GM19468 (cell line): ENCODE measurements at regions not wholly inside any gene's neighbourhood (a gene's known extent, or its start where the extent isn't known, plus 50 kb on each side); places are given as distances from the start of the nearest gene placed in this dataset.
"Not testable (repeated sequence)": the region's sequence is repeated elsewhere in the genome, so short reads cannot be mapped to it uniquely, and the experiment has no call there.

Experiments used
- ATAC-seq: cut with Tn5 transposase; IDR thresholded peaks from one replicate; pipeline ENCODE4 v1.9.1; 2021; ENCODE audit warnings: mild to moderate bottlenecking, moderate library complexity, moderate number of reproducible peaks; ENCODE audit not compliant: unreplicated experiment; ENCODE audit errors: extremely low read depth

DNA sequence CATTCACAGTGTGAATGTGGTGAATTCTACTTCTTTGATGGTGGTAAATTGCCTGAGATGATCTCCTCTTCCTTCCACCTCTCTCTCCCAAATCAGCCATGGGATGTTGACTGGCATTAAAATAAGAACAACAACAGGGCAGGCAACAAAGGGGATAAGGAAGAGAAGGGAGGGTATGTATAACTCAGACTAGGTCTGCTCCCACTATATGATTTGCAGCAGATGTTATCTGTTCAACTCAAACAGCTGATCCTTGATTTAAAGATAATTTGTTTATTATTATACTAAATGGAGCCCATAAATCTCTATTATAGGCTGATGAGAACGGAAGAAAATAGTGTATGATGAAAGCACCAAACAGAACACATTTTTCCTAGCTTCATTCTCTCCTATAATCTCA is 262.0 kb downstream of the BTBD3 start:
- ATAC-seq, result no peak

DNA sequence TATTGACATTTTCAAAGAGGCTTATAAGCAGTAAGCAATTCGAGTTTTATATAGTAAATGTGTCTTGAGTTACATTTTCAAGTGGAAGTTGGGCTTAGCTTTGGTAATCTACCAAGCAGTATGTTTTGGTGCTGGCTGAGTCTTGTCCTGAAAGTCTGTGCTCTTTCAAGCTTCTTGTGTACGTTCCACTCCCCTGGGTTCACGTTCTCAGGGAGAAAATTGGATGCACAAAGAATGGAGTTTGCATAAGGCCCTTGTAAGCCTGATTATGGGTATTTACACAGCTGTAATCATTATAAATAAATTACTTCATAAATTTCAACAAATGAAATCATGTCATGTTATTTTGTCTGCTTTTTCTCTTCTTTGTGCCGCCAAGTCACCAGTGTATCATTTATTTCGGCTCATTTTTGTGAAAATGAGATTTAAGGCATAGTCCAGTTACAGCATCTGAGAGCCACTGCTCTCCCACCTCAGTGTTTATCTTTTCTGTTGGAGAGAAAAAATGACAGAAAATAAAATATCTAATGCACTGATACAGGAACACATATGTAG is 262.5 kb downstream of the BTBD3 start:
- no peak for ATAC-seq

- no peak for ATAC-seq
Measured at GRCh38 chr20:12198281-12198680, 280.6 kb downstream of the BTBD3 start.

- no peak for ATAC-seq
Measured at GRCh38 chr20:12199703-12200102, 282.0 kb downstream of the BTBD3 start.

GRCh38 chr20:12201289-12201991 is 283.7 kb downstream of the BTBD3 start:
- no peak for ATAC-seq

- ATAC-seq, result no peak
Measured at GRCh38 chr20:12203399-12203798, 285.7 kb downstream of the BTBD3 start.

DNA sequence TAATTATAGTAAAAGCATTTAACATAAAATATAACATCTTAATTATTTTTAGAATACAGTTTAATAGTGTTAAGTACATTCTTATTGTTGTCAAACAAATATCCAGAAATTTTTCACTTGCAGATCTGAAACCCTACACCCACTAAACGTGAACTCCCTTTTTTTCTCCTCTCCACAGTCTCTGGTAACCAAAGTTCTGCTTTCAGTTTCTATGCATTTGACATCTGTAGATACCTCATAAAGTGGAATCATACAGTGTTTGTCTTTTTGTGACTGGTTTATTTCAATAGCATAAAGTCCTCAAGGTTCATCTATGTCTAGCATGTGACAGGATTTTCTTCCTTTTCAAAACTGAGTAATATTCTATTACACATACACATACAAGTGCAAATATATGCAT is 286.3 kb downstream of the BTBD3 start:
- ATAC-seq, result no peak

DNA sequence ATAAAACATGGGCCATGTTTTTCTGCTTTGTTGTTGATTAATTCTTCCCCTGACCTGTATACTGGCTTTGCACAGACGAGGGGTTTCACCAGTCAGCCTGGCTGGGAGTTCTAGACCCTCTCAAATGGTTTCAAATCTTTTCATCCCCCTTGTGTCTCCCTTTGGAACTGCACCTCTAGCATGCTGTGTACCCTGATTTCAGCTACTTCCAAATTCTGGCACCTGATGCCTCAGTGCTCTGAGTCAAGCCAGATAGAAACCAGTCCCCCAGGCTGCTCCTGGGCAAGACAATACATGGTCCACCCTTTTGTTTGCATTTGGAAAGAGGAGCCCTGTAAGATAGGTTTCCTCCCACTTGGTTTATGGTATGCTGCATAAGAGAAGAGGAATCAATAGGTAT is 290.2 kb downstream of the BTBD3 start:
- ATAC-seq, result no peak

- ATAC-seq, result no peak
Measured at GRCh38 chr20:12210591-12210990, 292.9 kb downstream of the BTBD3 start.

- ATAC-seq, result no peak
Measured at GRCh38 chr20:12211361-12211760, 293.7 kb downstream of the BTBD3 start.

GRCh38 chr20:12217382-12217781 is 299.7 kb downstream of the BTBD3 start:
- no peak for ATAC-seq

GRCh38 chr20:12219798-12220197 is 302.1 kb downstream of the BTBD3 start:
- no peak for ATAC-seq

DNA sequence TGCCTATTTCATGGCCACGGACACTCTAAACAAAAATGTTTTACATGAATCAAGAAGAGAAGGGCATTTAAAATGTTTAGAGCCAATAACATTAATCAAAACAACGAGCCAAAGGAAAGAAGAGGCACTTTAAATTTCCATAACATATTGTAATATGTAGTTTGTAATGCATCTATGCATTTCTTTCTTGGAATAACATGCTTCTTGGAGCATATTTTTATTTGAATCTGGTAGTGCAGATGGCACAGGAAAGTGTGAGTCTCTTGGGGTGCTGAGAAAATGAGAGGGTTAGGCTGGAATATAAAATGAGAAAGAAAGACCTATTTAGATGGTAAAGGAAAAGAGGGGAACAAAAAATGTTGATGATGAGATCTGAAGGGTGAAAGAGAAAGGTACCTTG is 305.4 kb downstream of the BTBD3 start:
- no peak for ATAC-seq

DNA sequence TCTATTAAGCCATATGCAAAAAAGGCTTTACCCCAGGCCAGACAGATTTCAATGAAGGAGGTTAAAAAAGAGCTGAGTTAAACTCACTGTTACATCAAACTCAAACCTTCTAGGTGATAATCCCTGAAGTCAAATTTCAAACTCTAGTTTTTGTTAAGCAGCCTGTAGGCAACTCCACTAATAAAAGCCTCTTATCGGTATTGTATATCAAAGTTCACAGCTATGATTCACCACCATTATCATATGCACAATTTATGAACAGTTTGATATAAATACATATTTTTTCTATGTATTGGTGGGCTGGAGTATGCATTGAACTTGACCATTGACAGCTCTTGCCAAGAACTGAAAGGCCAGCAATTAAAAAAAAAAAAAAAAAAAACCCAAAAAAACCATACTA is 308.2 kb downstream of the BTBD3 start:
- ATAC-seq, result no peak

- no peak for ATAC-seq
Measured at GRCh38 chr20:12229891-12230290, 312.2 kb downstream of the BTBD3 start.

GRCh38 chr20:12237772-12238171 is 320.1 kb downstream of the BTBD3 start:
- ATAC-seq, result no peak

DNA sequence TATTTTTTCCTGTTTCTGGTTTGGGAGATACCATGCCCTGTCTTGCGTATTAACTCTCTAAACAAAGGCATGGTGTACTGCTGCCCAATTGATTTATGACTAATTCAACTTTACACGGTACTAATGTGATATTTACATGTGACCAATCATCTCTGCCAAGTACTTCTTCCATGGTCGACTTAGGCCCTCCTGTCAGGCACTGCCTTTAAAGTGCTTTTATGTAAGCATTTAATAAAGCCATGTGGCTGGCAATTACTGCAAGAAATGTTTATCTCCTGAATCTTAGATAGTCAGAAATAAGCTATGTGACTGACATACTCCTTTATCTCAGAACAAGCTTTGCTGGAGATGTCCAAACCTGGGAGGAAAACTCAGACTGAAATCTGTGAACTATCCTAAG is 323.4 kb downstream of the BTBD3 start:
- ATAC-seq, result no peak

GRCh38 chr20:12243327-12243726 is 325.6 kb downstream of the BTBD3 start:
- no peak for ATAC-seq

DNA sequence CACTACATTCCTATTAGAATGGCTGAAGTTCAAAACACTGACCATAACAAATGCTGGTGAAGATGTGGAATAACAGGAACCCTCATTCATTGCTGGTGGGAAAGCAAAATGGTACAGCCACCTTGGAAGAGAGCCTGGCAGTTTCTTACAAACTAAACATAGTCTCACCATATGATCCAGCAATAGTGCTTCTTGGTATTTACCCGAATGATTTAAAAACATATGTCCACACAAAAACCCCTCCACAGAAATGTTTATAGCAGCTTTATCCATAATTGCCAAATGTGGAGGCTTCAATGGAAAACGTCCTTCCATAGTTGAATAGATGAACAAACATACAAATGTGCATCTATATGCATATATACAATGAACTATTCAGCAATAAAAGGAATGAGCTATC is 330.8 kb downstream of the BTBD3 start:
- ATAC-seq, result no peak

DNA sequence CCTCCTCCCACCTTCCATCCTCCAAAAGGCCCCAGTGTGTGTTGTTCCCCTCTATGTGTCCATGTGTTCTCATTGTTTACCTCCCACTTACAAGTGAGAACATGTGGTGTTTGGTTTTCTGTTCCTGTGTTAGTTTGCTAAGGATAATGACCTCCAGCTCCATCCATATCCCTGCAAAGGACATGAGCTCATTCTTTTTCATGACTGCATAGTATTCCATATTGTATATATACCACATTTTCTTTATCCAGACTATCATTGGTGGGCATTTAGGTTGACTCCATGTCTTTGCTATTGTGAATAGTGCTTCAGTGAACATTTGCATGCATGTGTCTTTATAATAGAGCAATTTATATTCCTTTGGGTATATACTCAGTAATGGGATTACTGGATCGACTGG is 333.0 kb downstream of the BTBD3 start:
- not testable (repeated sequence) for ATAC-seq

DNA sequence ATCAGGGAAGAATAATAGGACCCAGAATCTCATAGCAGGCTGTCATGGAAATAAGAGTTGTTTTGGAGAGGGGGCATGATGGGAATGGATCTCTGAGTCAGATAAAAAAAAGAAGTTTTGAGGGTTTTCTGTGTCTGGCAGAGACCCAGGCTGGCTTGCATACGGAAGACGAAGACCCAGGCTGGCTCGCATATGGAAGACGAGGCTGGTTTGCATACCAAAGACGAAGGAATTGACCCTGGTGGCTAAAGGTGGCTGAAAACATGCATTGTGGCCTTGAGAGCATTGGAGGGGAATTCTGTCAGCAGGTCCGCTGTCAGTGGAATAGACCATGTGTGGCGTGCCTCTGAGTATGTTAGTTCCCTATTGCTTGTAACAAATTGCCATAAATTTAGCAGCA is 335.1 kb downstream of the BTBD3 start:
- ATAC-seq, result no peak

DNA sequence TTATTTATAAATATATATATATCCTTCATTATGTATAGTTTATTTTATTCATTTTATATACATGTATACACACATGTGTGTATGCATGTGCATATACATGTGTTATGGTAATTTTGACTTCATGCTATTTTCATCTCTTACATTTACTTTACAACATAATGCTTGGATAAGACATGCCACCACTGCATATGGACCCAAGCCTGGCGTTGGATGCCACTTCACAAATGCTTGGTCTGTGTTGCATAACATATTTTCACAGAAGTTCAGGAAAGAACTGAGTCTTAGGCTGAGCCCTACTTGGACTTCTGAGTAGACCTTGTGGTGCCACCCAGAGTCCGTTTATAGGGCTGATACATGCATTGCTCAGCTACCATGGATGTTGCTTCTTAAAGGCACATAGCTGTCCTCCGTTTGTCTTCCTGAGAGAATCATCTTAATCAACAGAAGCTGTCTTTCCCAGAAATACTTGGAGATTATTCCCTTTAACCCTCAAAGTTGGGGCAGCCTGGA is 337.8 kb downstream of the BTBD3 start:
- ATAC-seq, result no peak
